ENCODE measurements at regions not wholly inside any gene's neighbourhood (a gene's known extent, or its start where the extent isn't known, plus 50 kb on each side); places are given as distances from the start of the nearest gene placed in this dataset.

GRCh38 chr15:88378188-88378637, 89.0 kb downstream of the MRPL46 start:
- Histone ChIP-seq H2AFZ (ENCODE audit: low read length, unreplicated experiment) (no peak overlapping the region), H3K27ac (ENCODE audit: low read depth, low read length) (no peak overlapping the region), H3K27me3 (ENCODE audit: insufficient read depth, low read length) (no peaks in the 10 kb centered on the region), H3K79me2 (ENCODE audit: control insufficient read depth, insufficient read depth, low read length, unreplicated experiment) (no peaks in the 10 kb centered on the region), H3K4me1 (ENCODE audit: control insufficient read depth, insufficient read depth, low read length, unreplicated experiment) (peaks cover 2% of the 10 kb centered on the region), H3K36me3 (ENCODE audit: insufficient read depth, low read length) (no peaks in the 10 kb centered on the region), H3K4me3 (ENCODE audit: low read depth, low read length) (no peak overlapping the region)

- H3K79me2 ChIP-seq (ENCODE audit: control insufficient read depth, insufficient read depth, low read length, unreplicated experiment): no peaks in the 10 kb centered on the region
- no peak overlapping the region for H3K4me3 ChIP-seq (ENCODE audit: low read depth, low read length)
- no peak overlapping the region for H2AFZ ChIP-seq (ENCODE audit: low read length, unreplicated experiment)
- no peak overlapping the region for H3K27ac ChIP-seq (ENCODE audit: low read depth, low read length)
- peaks cover 2% of the 10 kb centered on the region for H3K4me1 ChIP-seq (ENCODE audit: control insufficient read depth, insufficient read depth, low read length, unreplicated experiment)
- no peaks in the 10 kb centered on the region for H3K27me3 ChIP-seq (ENCODE audit: insufficient read depth, low read length)
- no peaks in the 10 kb centered on the region for H3K36me3 ChIP-seq (ENCODE audit: insufficient read depth, low read length)
These were observed 89.7 kb downstream of the MRPL46 start for GRCh38 chr15:88377509-88377908.

- H3K4me1 ChIP-seq (ENCODE audit: control insufficient read depth, insufficient read depth, low read length, unreplicated experiment): peaks cover 2% of the 10 kb centered on the region
- H3K27me3 ChIP-seq (ENCODE audit: insufficient read depth, low read length): no peaks in the 10 kb centered on the region
- no peaks in the 10 kb centered on the region for H3K79me2 ChIP-seq (ENCODE audit: control insufficient read depth, insufficient read depth, low read length, unreplicated experiment)
- H2AFZ ChIP-seq (ENCODE audit: low read length, unreplicated experiment): no peak overlapping the region
- no peak overlapping the region for H3K4me3 ChIP-seq (ENCODE audit: low read depth, low read length)
- no peaks in the 10 kb centered on the region for H3K36me3 ChIP-seq (ENCODE audit: insufficient read depth, low read length)
- no peak overlapping the region for H3K27ac ChIP-seq (ENCODE audit: low read depth, low read length)
These were observed 90.5 kb downstream of the MRPL46 start for GRCh38 chr15:88376574-88377174.

- Histone ChIP-seq H3K4me3 (ENCODE audit: low read depth, low read length) (no peak overlapping the region), H2AFZ (ENCODE audit: low read length, unreplicated experiment) (peak overlapping the region; percentile 25), H3K36me3 (ENCODE audit: insufficient read depth, low read length) (no peaks in the 10 kb centered on the region), H3K79me2 (ENCODE audit: control insufficient read depth, insufficient read depth, low read length, unreplicated experiment) (no peaks in the 10 kb centered on the region), H3K4me1 (ENCODE audit: control insufficient read depth, insufficient read depth, low read length, unreplicated experiment) (peaks cover 2% of the 10 kb centered on the region), H3K27me3 (ENCODE audit: insufficient read depth, low read length) (no peaks in the 10 kb centered on the region), H3K27ac (ENCODE audit: low read depth, low read length) (no peak overlapping the region)
These were observed 91.8 kb downstream of the MRPL46 start for GRCh38 chr15:88375234-88375927.

- H3K4me1 ChIP-seq (ENCODE audit: control insufficient read depth, insufficient read depth, low read length, unreplicated experiment): no peaks in the 10 kb centered on the region
- H3K79me2 ChIP-seq (ENCODE audit: control insufficient read depth, insufficient read depth, low read length, unreplicated experiment): no peaks in the 10 kb centered on the region
- no peak overlapping the region for H3K4me3 ChIP-seq (ENCODE audit: low read depth, low read length)
- no peak overlapping the region for H3K27ac ChIP-seq (ENCODE audit: low read depth, low read length)
- H3K27me3 ChIP-seq (ENCODE audit: insufficient read depth, low read length): no peaks in the 10 kb centered on the region
- H3K36me3 ChIP-seq (ENCODE audit: insufficient read depth, low read length): no peaks in the 10 kb centered on the region
- H2AFZ ChIP-seq (ENCODE audit: low read length, unreplicated experiment): no peak overlapping the region
These were observed 102.1 kb downstream of the MRPL46 start for GRCh38 chr15:88365124-88365523.

GRCh38 chr15:88348579-88349230, 92.2 kb upstream of the NTRK3 start:
- Histone ChIP-seq H3K27ac (ENCODE audit: low read depth, low read length) (no peak overlapping the region), H3K36me3 (ENCODE audit: insufficient read depth, low read length) (no peaks in the 10 kb centered on the region), H3K27me3 (ENCODE audit: insufficient read depth, low read length) (no peaks in the 10 kb centered on the region), H3K4me3 (ENCODE audit: low read depth, low read length) (no peak overlapping the region), H2AFZ (ENCODE audit: low read length, unreplicated experiment) (no peak overlapping the region), H3K4me1 (ENCODE audit: control insufficient read depth, insufficient read depth, low read length, unreplicated experiment) (no peaks in the 10 kb centered on the region), H3K79me2 (ENCODE audit: control insufficient read depth, insufficient read depth, low read length, unreplicated experiment) (no peaks in the 10 kb centered on the region)

- Histone ChIP-seq H3K36me3 (ENCODE audit: insufficient read depth, low read length) (no peaks in the 10 kb centered on the region), H3K79me2 (ENCODE audit: control insufficient read depth, insufficient read depth, low read length, unreplicated experiment) (no peaks in the 10 kb centered on the region), H3K27me3 (ENCODE audit: insufficient read depth, low read length) (no peaks in the 10 kb centered on the region), H2AFZ (ENCODE audit: low read length, unreplicated experiment) (no peak overlapping the region), H3K27ac (ENCODE audit: low read depth, low read length) (no peak overlapping the region), H3K4me1 (ENCODE audit: control insufficient read depth, insufficient read depth, low read length, unreplicated experiment) (no peaks in the 10 kb centered on the region), H3K4me3 (ENCODE audit: low read depth, low read length) (no peak overlapping the region)
These were observed 89.4 kb upstream of the NTRK3 start for GRCh38 chr15:88345962-88346361.

GRCh38 chr15:88344786-88345185, 88.2 kb upstream of the NTRK3 start:
- Histone ChIP-seq H3K79me2 (ENCODE audit: control insufficient read depth, insufficient read depth, low read length, unreplicated experiment) (no peaks in the 10 kb centered on the region), H3K36me3 (ENCODE audit: insufficient read depth, low read length) (no peaks in the 10 kb centered on the region), H3K4me1 (ENCODE audit: control insufficient read depth, insufficient read depth, low read length, unreplicated experiment) (no peaks in the 10 kb centered on the region), H3K27me3 (ENCODE audit: insufficient read depth, low read length) (no peaks in the 10 kb centered on the region), H3K4me3 (ENCODE audit: low read depth, low read length) (no peak overlapping the region), H2AFZ (ENCODE audit: low read length, unreplicated experiment) (no peak overlapping the region), H3K27ac (ENCODE audit: low read depth, low read length) (no peak overlapping the region)

GRCh38 chr15:88342666-88343065, 86.1 kb upstream of the NTRK3 start:
- no peaks in the 10 kb centered on the region for H3K4me1 ChIP-seq (ENCODE audit: control insufficient read depth, insufficient read depth, low read length, unreplicated experiment)
- H3K36me3 ChIP-seq (ENCODE audit: insufficient read depth, low read length): no peaks in the 10 kb centered on the region
- no peaks in the 10 kb centered on the region for H3K27me3 ChIP-seq (ENCODE audit: insufficient read depth, low read length)
- no peaks in the 10 kb centered on the region for H3K79me2 ChIP-seq (ENCODE audit: control insufficient read depth, insufficient read depth, low read length, unreplicated experiment)
- H3K4me3 ChIP-seq (ENCODE audit: low read depth, low read length): no peak overlapping the region
- H2AFZ ChIP-seq (ENCODE audit: low read length, unreplicated experiment): no peak overlapping the region
- H3K27ac ChIP-seq (ENCODE audit: low read depth, low read length): no peak overlapping the region

- Histone ChIP-seq H3K79me2 (ENCODE audit: control insufficient read depth, insufficient read depth, low read length, unreplicated experiment) (no peaks in the 10 kb centered on the region), H3K27me3 (ENCODE audit: insufficient read depth, low read length) (no peaks in the 10 kb centered on the region), H3K27ac (ENCODE audit: low read depth, low read length) (no peak overlapping the region), H3K4me1 (ENCODE audit: control insufficient read depth, insufficient read depth, low read length, unreplicated experiment) (no peaks in the 10 kb centered on the region), H3K4me3 (ENCODE audit: low read depth, low read length) (no peak overlapping the region), H2AFZ (ENCODE audit: low read length, unreplicated experiment) (no peak overlapping the region), H3K36me3 (ENCODE audit: insufficient read depth, low read length) (no peaks in the 10 kb centered on the region)
These were observed 85.1 kb upstream of the NTRK3 start for GRCh38 chr15:88341653-88342052.

GRCh38 chr15:88341006-88341405, 84.5 kb upstream of the NTRK3 start:
- Histone ChIP-seq H3K27ac (ENCODE audit: low read depth, low read length) (no peak overlapping the region), H3K36me3 (ENCODE audit: insufficient read depth, low read length) (no peaks in the 10 kb centered on the region)

More at GRCh38 chr15:88341006-88341405, 84.5 kb upstream of the NTRK3 start:
- Histone ChIP-seq H3K79me2 (ENCODE audit: control insufficient read depth, insufficient read depth, low read length, unreplicated experiment) (no peaks in the 10 kb centered on the region), H3K4me3 (ENCODE audit: low read depth, low read length) (no peak overlapping the region), H3K27me3 (ENCODE audit: insufficient read depth, low read length) (no peaks in the 10 kb centered on the region), H3K4me1 (ENCODE audit: control insufficient read depth, insufficient read depth, low read length, unreplicated experiment) (no peaks in the 10 kb centered on the region), H2AFZ (ENCODE audit: low read length, unreplicated experiment) (no peak overlapping the region)

Measured in ACC112 (cell line).